K562 (cell line): ENCODE measurements at regions not wholly inside any gene's neighbourhood (a gene's known extent, or its start where the extent isn't known, plus 50 kb on each side); places are given as distances from the start of the nearest gene placed in this dataset.

ENCODE experiments used
- ATAC-seq: fragments of 200-7000 bp; cut with Tn5 transposase; 3 replicates; pipeline ENCODE4 v1.9.1; 2020; ENCODE audit warnings: moderate library complexity
- BruUV-seq: library from RNA; stranded (reverse); fragments of 400-500 nt; replicated peaks from 2 replicates; lab custom pipeline; 2021; lab: Mats Ljungman, UMichigan
- CTCF ChIA-PET: fragments of 300-600 bp; formaldehyde crosslinking; extraction: SDS; loops from one replicate; lab custom pipeline; 2021; ENCODE audit warnings: low intra/inter-chr PET ratio; lab: Yijun Ruan, JAX
- POLR2A ChIA-PET: fragments of 300-600, 350-650 bp; sonication (Branson Sonifier 250); formaldehyde crosslinking; extraction: SDS; loops from one replicate; lab custom pipeline; 2021; ENCODE audit warnings: antibody characterized with exemption, inconsistent platforms; lab: Yijun Ruan, JAX
- DNase-seq, 4 experiments: peaks; one replicate each; pipeline versions ENCODE4 v3.0.0 to v3.0.0-alpha.2; 2011 to 2018; ENCODE audit warnings: low spot score in 3 of 4, mixed read lengths in 3 of 4; ENCODE audit errors: extremely low read depth in 1 of 4
- FAIRE-seq: peaks from 2 replicates; lab custom pipeline; 2011; peaks lifted over from hg19 to GRCh38; lab: Jason Lieb, UNC
- H2AFZ ChIP-seq: 2 replicates; pipeline ENCODE4 v1.6.0; 2011; ENCODE audit warnings: low read depth, low read length, control low read depth, inconsistent platforms
- H3K27ac ChIP-seq: fragments of 200-600 bp; 3 replicates; pipeline ENCODE4 v1.8.0; 2011; ENCODE audit warnings: low read depth, mild to moderate bottlenecking, control low read depth, inconsistent platforms, low read length, moderate library complexity, mixed read lengths; ENCODE audit errors: extremely low read depth
- H3K27me3 ChIP-seq, 2 experiments: fragments of 300-600 bp in 1 of 2; 2 replicates in 1 of 2; 3 replicates in 1 of 2; pipeline versions ENCODE4 v1.6.0 to v1.8.0; 2011; ENCODE audit warnings: inconsistent platforms in 2 of 2, low read length in 2 of 2, mild to moderate bottlenecking in 1 of 2, mixed read lengths in 1 of 2, moderate library complexity in 1 of 2; ENCODE audit not compliant: control insufficient read depth in 2 of 2, insufficient read depth in 2 of 2
- H3K36me3 ChIP-seq: fragments of 300-600 bp; 3 replicates; pipeline ENCODE4 v1.8.0; 2011; ENCODE audit warnings: mild to moderate bottlenecking, low read length, inconsistent platforms; ENCODE audit not compliant: control insufficient read depth, insufficient read depth
- H3K4me1 ChIP-seq, 2 experiments: fragments of 200-600 bp in 1 of 2; replicated peaks in 1 of 2; 2 replicates in 1 of 2; 3 replicates in 1 of 2; pipeline versions ENCODE4 v1.5.1 to v1.8.0; 2011; ENCODE audit warnings: inconsistent platforms in 2 of 2, low read length in 2 of 2, mild to moderate bottlenecking in 1 of 2, mixed read lengths in 1 of 2, moderate library complexity in 1 of 2; ENCODE audit not compliant: control insufficient read depth in 2 of 2, insufficient read depth in 2 of 2
- H3K4me2 ChIP-seq: 2 replicates; pipeline ENCODE4 v1.6.1; 2011; ENCODE audit warnings: low read length, control low read depth, inconsistent platforms, mixed read lengths; ENCODE audit not compliant: insufficient read depth
- H3K4me3 ChIP-seq: fragments of 200-600 bp; sonication (generic), shearing (Covaris generic); 2 replicates; pipeline ENCODE4 v1.5.1; 2016; ENCODE audit warnings: control low read depth, inconsistent platforms
- H3K79me2 ChIP-seq: fragments of 200-600 bp; 3 replicates; pipeline ENCODE4 v1.8.0; 2011; ENCODE audit warnings: low read length, inconsistent platforms; ENCODE audit not compliant: control insufficient read depth, insufficient read depth
- H3K9ac ChIP-seq, 2 experiments: 2 replicates each; pipeline versions ENCODE4 v1.6.0 to v1.6.1; 2011; ENCODE audit warnings: low read depth in 2 of 2, low read length in 2 of 2, control low read depth in 1 of 2, inconsistent platforms in 1 of 2, mild to moderate bottlenecking in 1 of 2, mixed read lengths in 1 of 2; ENCODE audit not compliant: insufficient read depth in 1 of 2
- H3K9me1 ChIP-seq: one replicate; pipeline ENCODE4 v1.6.0; 2011; ENCODE audit warnings: inconsistent platforms, mild to moderate bottlenecking, low read length, moderate library complexity; ENCODE audit not compliant: control insufficient read depth, insufficient read depth
- H3K9me3 ChIP-seq: replicated peaks from 2 replicates; pipeline ENCODE4 v1.5.1; 2011; ENCODE audit warnings: low read depth, low read length, inconsistent platforms; ENCODE audit not compliant: control insufficient read depth, insufficient read depth
- H4K20me1 ChIP-seq: replicated peaks from 2 replicates; pipeline ENCODE4 v1.6.1; 2011; ENCODE audit warnings: low read length, inconsistent platforms, mixed read lengths; ENCODE audit not compliant: control insufficient read depth, insufficient read depth
- BHLHE40 ChIP-seq: IDR thresholded peaks from 2 replicates; pipeline ENCODE4 v1.6.1; 2011; ENCODE audit warnings: low read length, improper control_type of control experiment
- CBFB ChIP-seq: sonication (generic); formaldehyde crosslinking; IDR thresholded peaks from 2 replicates; pipeline ENCODE4 v1.4.0; 2020; ENCODE audit warnings: mild to moderate bottlenecking, missing genetic modification reagents
- CC2D1A ChIP-seq: fragments of 450-650 bp; IDR thresholded peaks from 2 replicates; pipeline ENCODE4 v1.6.1; 2017; ENCODE audit warnings: mild to moderate bottlenecking
- CCNT2 ChIP-seq: IDR thresholded peaks from 2 replicates; pipeline ENCODE4 v1.6.1; 2011; ENCODE audit warnings: borderline replicate concordance, low read depth, mild to moderate bottlenecking, moderate library complexity, mixed read lengths, low read length; ENCODE audit not compliant: insufficient read length; ENCODE audit errors: extremely low read depth
- GABPB1 ChIP-seq: sonication (generic); formaldehyde crosslinking; IDR thresholded peaks from 2 replicates; pipeline ENCODE4 v1.8.0; 2022; ENCODE audit warnings: mild to moderate bottlenecking, missing genetic modification reagents
- HNRNPUL1 ChIP-seq: fragments of 200-400 bp; formaldehyde crosslinking; IDR thresholded peaks from 2 replicates; pipeline ENCODE4 v1.6.1; 2017; ENCODE audit warnings: low read length
- IRF2 ChIP-seq: sonication (generic); formaldehyde crosslinking; IDR thresholded peaks from 2 replicates; pipeline ENCODE4 v1.8.1; 2022; ENCODE audit warnings: mild to moderate bottlenecking, missing genetic modification reagents
- MLLT1 ChIP-seq, 2 experiments: fragments of 450-650 bp; IDR thresholded peaks; 2 replicates each; pipeline ENCODE4 v1.6.1; 2016
- MYBL2 ChIP-seq, 2 experiments: fragments of 450-650 bp in 1 of 2; sonication (generic) in 1 of 2; formaldehyde crosslinking in 1 of 2; IDR thresholded peaks; 2 replicates each; pipeline versions ENCODE4 v1.6.1 to v1.8.1; 2017 to 2022; ENCODE audit warnings: borderline replicate concordance in 1 of 2, inconsistent platforms in 1 of 2, low read depth in 1 of 2, mild to moderate bottlenecking in 1 of 2, missing genetic modification reagents in 1 of 2, moderate library complexity in 1 of 2
- POLR2G ChIP-seq: fragments of 200-400 bp; formaldehyde crosslinking; IDR thresholded peaks from 2 replicates; pipeline ENCODE4 v1.6.1; 2017; ENCODE audit warnings: low read depth, mild to moderate bottlenecking, antibody characterized with exemption, low read length, moderate library complexity
- PPARD ChIP-seq: fragments of 250-450 bp; sonication (Bioruptor Pico); IDR thresholded peaks from 2 replicates; pipeline ENCODE4 v1.8.0; 2022; ENCODE audit warnings: inconsistent platforms, mild to moderate bottlenecking, moderate library complexity
- SREBF1 ChIP-seq: fragments of 150-350 bp; IDR thresholded peaks from 2 replicates; pipeline ENCODE4 v1.6.1; 2014; ENCODE audit warnings: antibody characterized with exemption, low read depth, low read length, borderline replicate concordance
- SRSF9 ChIP-seq: fragments of 200-400 bp; formaldehyde crosslinking; IDR thresholded peaks from 2 replicates; pipeline ENCODE4 v1.6.1; 2017; ENCODE audit warnings: low read depth, low read length, borderline replicate concordance
- TARDBP ChIP-seq: fragments of 450-650 bp; IDR thresholded peaks from 2 replicates; pipeline ENCODE4 v1.6.1; 2016
- ZNF57 ChIP-seq: fragments of 450-650 bp; formaldehyde crosslinking; IDR thresholded peaks from 2 replicates; pipeline ENCODE4 v1.4.0; 2020; ENCODE audit warnings: mild to moderate bottlenecking, moderate library complexity
- WGBS: fragments of 100-300 bp; shearing (Covaris generic); methylation state at CpG from one replicate; pipeline ENCODE4 v1.1.6; 2016; ENCODE audit warnings: low coverage, mixed read lengths; ENCODE audit not compliant: insufficient coverage; ENCODE audit errors: missing lambda C conversion rate; 5-methylcytosine and 5-hydroxymethylcytosine counted together
- in situ Hi-C: fragments of 300-500 bp; cut with MboI; formaldehyde crosslinking; loops from 4 replicates; pipeline ENCODE4 v1.15.0; 2018; ENCODE audit warnings: inconsistent platforms, mixed read lengths
- intact Hi-C: fragments of 100-400 bp; cut with micrococcal nuclease; formaldehyde crosslinking; loops from 2 replicates; pipeline ENCODE4 v1.14.2; 2022

- Histone ChIP-seq H4K20me1 (no peaks in the 10 kb centered on the region), H3K9me3 (no peaks in the 10 kb centered on the region), H3K79me2 (no peaks in the 10 kb centered on the region), H3K9me1 (no peaks in the 10 kb centered on the region), H3K27ac (no peak overlapping the region), H3K4me3 (no peak overlapping the region), H3K4me2 (no peak overlapping the region), H3K36me3 (no peaks in the 10 kb centered on the region), H2AFZ (no peak overlapping the region), H3K27me3 (no peaks in the 10 kb centered on the region), H3K9ac (no peak overlapping the region), H3K4me1 (no peaks in the 10 kb centered on the region)
- in situ Hi-C loops = no loop called here
- POLR2A ChIA-PET = no interaction called here
- intact Hi-C loops = no loop called here
- no peak for DNase-seq
- no TSS peak for BruUV-seq
- no peak for FAIRE-seq
- CTCF ChIA-PET = no interaction called here
- WGBS = 0% methylated on average over 2 of the region's 2 CpGs
- no peak for ATAC-seq
- TF ChIP-seq CCNT2 (no peak), PPARD (CRISPR knock-in tag) (no peak), IRF2 (CRISPR knock-in tag) (no peak), HNRNPUL1 (no peak), CBFB (CRISPR knock-in tag) (no peak), POLR2G (no peak), BHLHE40 (no peak), SREBF1 (no peak), CC2D1A (no peak), TARDBP (no peak), GABPB1 (CRISPR knock-in tag) (no peak), MYBL2 (IDR thresholded peaks at IDR 0.05; ENCODE audit: low read depth) (no peak), MYBL2 (CRISPR knock-in tag; IDR thresholded peaks at IDR 0.05; ENCODE audit: borderline replicate concordance) (no peak), SRSF9 (no peak), ZNF57 (no peak), MLLT1 (IDR thresholded peaks at IDR 0.05) (no peak)
These were observed 107.1 kb upstream of the FHIT start for GRCh38 chr3:61358364-61358763.
